ENCODE measurements at regions not wholly inside any gene's neighbourhood (a gene's known extent, or its start where the extent isn't known, plus 50 kb on each side); places are given as distances from the start of the nearest gene placed in this dataset.

DNA sequence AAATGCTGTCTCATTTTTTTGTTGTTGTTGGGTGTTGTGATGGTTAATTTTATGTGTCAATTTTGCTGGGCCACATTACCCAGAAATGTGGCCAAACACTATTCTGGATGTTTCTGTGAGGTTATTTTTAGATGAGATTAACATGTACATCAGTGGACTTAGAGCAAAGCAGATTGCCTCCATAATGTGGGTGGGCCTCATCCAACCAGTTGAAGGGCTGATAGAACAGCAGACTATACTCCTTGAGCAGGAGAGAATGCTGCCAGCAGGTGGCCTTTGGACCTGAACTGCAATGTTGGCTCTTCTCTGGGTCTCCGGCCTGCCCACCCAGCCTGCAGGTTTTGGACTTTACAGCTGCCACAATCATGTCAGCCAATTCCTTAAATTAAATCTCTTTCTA lies 169.0 kb downstream of the FTCDNL1 start:
- TF ChIP-seq CTCF (IDR thresholded peaks at IDR 0.05) (no peak), POLR2AphosphoS5 (IDR thresholded peaks at IDR 0.05) (no peak), POLR2A (IDR thresholded peaks at IDR 0.05) (no peak)

Data from stomach (tissue), 4 donors.